PC-9 (cell line): ENCODE measurements at regions not wholly inside any gene's neighbourhood (a gene's known extent, or its start where the extent isn't known, plus 50 kb on each side); places are given as distances from the start of the nearest gene placed in this dataset.
A peak's percentile ranks its signal among the peaks of the same experiment; 100 is the strongest.

Source experiments
- BruUV-seq: library from RNA; stranded (reverse); fragments of 400-500 nt; replicated peaks from 2 replicates; lab custom pipeline; 2021; lab: Mats Ljungman, UMichigan
- CTCF ChIA-PET: fragments of 300-600 bp; sonication (Branson Sonifier 250); formaldehyde crosslinking; loops from one replicate; lab custom pipeline; 2022; ENCODE audit warnings: antibody characterized with exemption; lab: Charles Lee
- POLR2A ChIA-PET: fragments of 300-600 bp; sonication (Branson Sonifier 250); formaldehyde crosslinking; loops from one replicate; lab custom pipeline; 2022; ENCODE audit warnings: antibody characterized with exemption; ENCODE audit not compliant: unreplicated experiment; lab: Charles Lee
- DNase-seq, 2 experiments: peaks; one replicate each; pipeline versions ENCODE4 v3.0.0 to v3.0.0-alpha.2; 2015 to 2022; ENCODE audit warnings: mixed read lengths in 1 of 2
- H2AFZ ChIP-seq: fragments of 200-600 bp; sonication (generic); 2 replicates; pipeline ENCODE4 v1.8.1; 2017; ENCODE audit warnings: antibody characterized with exemption
- H3F3A ChIP-seq: fragments of 200-600 bp; sonication (generic); 2 replicates; pipeline ENCODE4 v1.8.1; 2017; ENCODE audit warnings: antibody characterized with exemption, mild to moderate bottlenecking, low read depth; ENCODE audit not compliant: insufficient read depth
- H3K27ac ChIP-seq: fragments of 200-600 bp; sonication (generic); 2 replicates; pipeline ENCODE4 v1.6.1; 2016; ENCODE audit warnings: mixed run types
- H3K27me3 ChIP-seq: fragments of 200-600 bp; sonication (generic); 2 replicates; pipeline ENCODE4 v1.6.1; 2016; ENCODE audit warnings: low read depth, mixed run types; ENCODE audit not compliant: insufficient read depth
- H3K36me3 ChIP-seq: fragments of 200-600 bp; sonication (generic); 2 replicates; pipeline ENCODE4 v1.6.1; 2016; ENCODE audit warnings: low read depth, mixed run types
- H3K4me1 ChIP-seq: fragments of 200-600 bp; sonication (generic); replicated peaks from 2 replicates; pipeline ENCODE4 v1.6.1; 2016; ENCODE audit warnings: mixed run types; ENCODE audit not compliant: insufficient read depth
- H3K4me2 ChIP-seq: fragments of 200-600 bp; sonication (generic); 2 replicates; pipeline ENCODE4 v1.6.1; 2017; ENCODE audit warnings: mixed run types
- H3K4me3 ChIP-seq: fragments of 200-600 bp; sonication (generic); 2 replicates; pipeline ENCODE4 v1.6.1; 2016; ENCODE audit warnings: mixed run types
- H3K79me2 ChIP-seq: fragments of 200-600 bp; sonication (generic); 2 replicates; pipeline ENCODE4 v1.6.1; 2017; ENCODE audit warnings: low read depth, mixed run types
- H3K9me2 ChIP-seq: fragments of 200-600 bp; sonication (generic); 2 replicates; pipeline ENCODE4 v1.8.1; 2017; ENCODE audit warnings: mild to moderate bottlenecking; ENCODE audit not compliant: insufficient read depth
- H3K9me3 ChIP-seq: fragments of 200-600 bp; sonication (generic); 2 replicates; pipeline ENCODE4 v1.8.1; 2016; ENCODE audit warnings: low read depth; ENCODE audit not compliant: insufficient read depth
- H4K20me1 ChIP-seq: fragments of 200-600 bp; sonication (generic); 2 replicates; pipeline ENCODE4 v1.8.1; 2017; ENCODE audit not compliant: insufficient read depth
- EZH2 ChIP-seq: fragments of 200-600 bp; sonication (generic); IDR thresholded peaks from 2 replicates; pipeline ENCODE4 v1.8.0; 2017; ENCODE audit warnings: antibody characterized with exemption, low read depth
- intact Hi-C: fragments of 100-400 bp; cut with micrococcal nuclease; formaldehyde crosslinking; loops from one replicate; pipeline ENCODE4 v1.10.0; 2022; ENCODE audit not compliant: unreplicated experiment
- TF ChIP-seq, protein P1 (sequence below): fragments of 200-600 bp; sonication (generic); conservative IDR thresholded peaks from 2 replicates; pipeline ENCODE4 v1.6.1; 2017; ENCODE audit warnings: mixed run types, antibody characterized with exemption, mild to moderate bottlenecking, moderate library complexity

DNA sequence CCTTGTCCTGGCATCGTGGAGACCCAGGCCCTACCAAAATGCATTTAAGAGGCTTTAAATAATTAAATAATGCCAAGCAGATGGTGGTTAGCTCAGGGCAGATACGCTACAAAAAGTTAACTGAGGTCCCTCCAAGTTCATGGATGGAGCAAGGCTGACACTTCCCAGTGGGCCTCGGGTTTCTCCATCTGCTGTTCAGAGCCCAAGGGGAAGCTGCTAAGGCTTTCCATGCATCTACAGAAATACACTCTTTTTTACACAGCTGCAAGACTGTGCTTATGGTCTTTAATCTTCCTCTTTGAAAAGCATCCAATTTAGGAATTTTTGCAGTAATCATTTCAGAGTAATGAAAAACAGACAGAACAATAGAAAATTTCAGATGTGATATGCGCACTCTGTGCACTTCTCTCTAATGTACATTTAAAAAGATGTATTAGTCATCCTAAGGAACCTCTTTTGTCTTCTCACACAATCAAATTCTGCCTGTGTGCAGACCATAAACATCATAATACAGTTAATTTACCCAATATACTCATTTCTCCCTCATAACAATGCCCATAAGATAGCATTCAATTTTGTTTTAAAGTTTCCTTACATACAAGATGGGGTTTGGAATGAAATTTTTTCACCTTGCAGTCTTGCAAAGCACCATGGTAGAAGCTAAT, 173.2 kb upstream of the ATP1B1 start:
- Histone ChIP-seq H3K4me2 (no peak overlapping the region), H3K36me3 (no peaks in the 10 kb centered on the region), H4K20me1 (no peaks in the 10 kb centered on the region), H3K79me2 (no peaks in the 10 kb centered on the region), H3K9me3 (no peaks in the 10 kb centered on the region), H3K9me2 (0 out of 2 replicates have a peak, but pooled peaks cover 5% of the 10 kb centered on the region), H3K4me3 (no peak overlapping the region), H3K27me3 (no peaks in the 10 kb centered on the region), H3F3A (no peaks in the 10 kb centered on the region), H2AFZ (no peak overlapping the region), H3K4me1 (no peaks in the 10 kb centered on the region), H3K27ac (no peak overlapping the region)
- intact Hi-C loops = no loop called here
- BruUV-seq = no TSS peak
- POLR2A ChIA-PET = no interaction called here
- no peak for DNase-seq
- CTCF ChIA-PET = no interaction called here
- no peak for TF ChIP-seq EZH2

DNA sequence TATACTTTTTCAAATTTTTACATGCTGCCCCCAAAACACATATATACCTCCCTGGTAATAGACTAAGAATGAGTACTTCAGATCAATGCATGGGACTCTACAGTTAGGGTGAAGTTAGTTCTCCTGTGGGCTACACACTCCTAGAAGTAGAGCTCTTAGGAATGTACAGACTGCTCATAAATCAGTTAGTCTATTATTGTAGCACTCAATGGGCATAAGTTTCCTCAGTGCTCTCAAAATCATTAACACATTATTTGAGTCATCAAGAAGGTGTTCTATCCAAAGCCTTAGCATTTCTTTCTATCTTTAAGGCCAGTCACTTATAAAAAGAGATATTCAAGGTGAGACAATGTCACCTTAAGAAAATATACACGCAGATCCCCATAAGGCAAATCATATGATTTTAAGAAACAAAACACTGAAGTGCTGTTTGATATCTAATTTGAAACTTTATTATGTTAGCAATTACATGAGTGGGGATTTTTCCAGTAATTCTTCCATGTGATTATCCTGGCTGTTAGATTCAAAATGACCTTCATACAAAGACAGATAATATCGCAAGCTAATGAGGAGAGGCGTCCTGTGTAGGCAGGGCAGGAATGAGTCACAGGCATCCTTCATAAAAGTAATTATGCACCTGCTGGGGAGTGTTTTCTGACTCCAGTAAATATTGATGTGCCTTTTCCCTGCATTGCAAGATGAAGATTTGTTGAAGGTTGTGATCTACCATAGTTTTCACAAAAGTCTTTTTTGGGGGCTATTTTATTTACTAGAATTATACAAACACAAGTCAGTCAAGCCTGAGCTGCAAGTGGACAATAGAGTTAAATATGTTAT, 167.2 kb upstream of the ATP1B1 start:
- Histone ChIP-seq H3K4me2 (peak overlapping the region; percentile 38), H4K20me1 (no peaks in the 10 kb centered on the region), H3K9me2 (0 out of 2 replicates have a peak, but pooled peaks cover 5% of the 10 kb centered on the region), H3K4me1 (peaks cover 12% of the 10 kb centered on the region), H3K27me3 (no peaks in the 10 kb centered on the region), H2AFZ (no peak overlapping the region), H3K9me3 (no peaks in the 10 kb centered on the region), H3K4me3 (no peak overlapping the region), H3K27ac (peak overlapping the region; percentile 17; the same call in 1 of the 2 replicates), H3K79me2 (no peaks in the 10 kb centered on the region), H3F3A (no peaks in the 10 kb centered on the region), H3K36me3 (no peaks in the 10 kb centered on the region)
- ChIA-PET POLR2A (interaction anchor here (0.7 kb wide), 1 partner anchor 742 kb away, joined by 3 read pairs; no protein-coding TSS in a partner anchor), CTCF (no interaction called here)
- TF ChIP-seq, protein P1, sequence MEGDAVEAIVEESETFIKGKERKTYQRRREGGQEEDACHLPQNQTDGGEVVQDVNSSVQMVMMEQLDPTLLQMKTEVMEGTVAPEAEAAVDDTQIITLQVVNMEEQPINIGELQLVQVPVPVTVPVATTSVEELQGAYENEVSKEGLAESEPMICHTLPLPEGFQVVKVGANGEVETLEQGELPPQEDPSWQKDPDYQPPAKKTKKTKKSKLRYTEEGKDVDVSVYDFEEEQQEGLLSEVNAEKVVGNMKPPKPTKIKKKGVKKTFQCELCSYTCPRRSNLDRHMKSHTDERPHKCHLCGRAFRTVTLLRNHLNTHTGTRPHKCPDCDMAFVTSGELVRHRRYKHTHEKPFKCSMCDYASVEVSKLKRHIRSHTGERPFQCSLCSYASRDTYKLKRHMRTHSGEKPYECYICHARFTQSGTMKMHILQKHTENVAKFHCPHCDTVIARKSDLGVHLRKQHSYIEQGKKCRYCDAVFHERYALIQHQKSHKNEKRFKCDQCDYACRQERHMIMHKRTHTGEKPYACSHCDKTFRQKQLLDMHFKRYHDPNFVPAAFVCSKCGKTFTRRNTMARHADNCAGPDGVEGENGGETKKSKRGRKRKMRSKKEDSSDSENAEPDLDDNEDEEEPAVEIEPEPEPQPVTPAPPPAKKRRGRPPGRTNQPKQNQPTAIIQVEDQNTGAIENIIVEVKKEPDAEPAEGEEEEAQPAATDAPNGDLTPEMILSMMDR = no peak
- TF ChIP-seq EZH2 = no peak
- intact Hi-C loops = no loop called here
- BruUV-seq = no TSS peak
- peak in 1 of 2 experiments; percentile 52 for DNase-seq

DNA sequence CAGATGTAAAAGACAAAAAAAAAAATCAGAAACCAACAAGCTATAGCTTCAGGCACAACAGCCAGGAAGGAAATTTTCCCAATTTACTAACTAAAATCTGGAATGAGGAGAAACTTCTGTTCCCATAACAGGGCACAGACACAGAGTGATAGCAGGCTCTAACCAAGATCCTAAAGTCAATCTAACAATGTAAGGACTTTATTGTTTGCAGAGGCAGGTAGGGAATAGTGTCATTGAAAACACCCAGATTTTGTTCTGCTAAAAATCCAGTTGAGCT, 166.6 kb upstream of the ATP1B1 start:
- intact Hi-C loops = no loop called here
- H3K9me2 ChIP-seq = 0 out of 2 replicates have a peak, but pooled peaks cover 5% of the 10 kb centered on the region
- no peaks in the 10 kb centered on the region for H3K79me2 ChIP-seq
- BruUV-seq = no TSS peak
- ChIA-PET POLR2A (interaction anchor here (0.7 kb wide), 1 partner anchor 741 kb away, joined by 3 read pairs; no protein-coding TSS in a partner anchor), CTCF (no interaction called here)
- TF ChIP-seq EZH2 = no peak
- TF ChIP-seq, protein P1 = no peak
- no peaks in the 10 kb centered on the region for H3K9me3 ChIP-seq
- H3K27me3 ChIP-seq = no peaks in the 10 kb centered on the region
- peak overlapping the region; percentile 17; the same call in 1 of the 2 replicates for H3K27ac ChIP-seq
- no peaks in the 10 kb centered on the region for H4K20me1 ChIP-seq
- peaks cover 12% of the 10 kb centered on the region for H3K4me1 ChIP-seq
- no peak overlapping the region for H3K4me3 ChIP-seq
- no peaks in the 10 kb centered on the region for H3K36me3 ChIP-seq
- H3K4me2 ChIP-seq = peak overlapping the region; percentile 38
- DNase-seq = no peak
- H2AFZ ChIP-seq = no peak overlapping the region
- H3F3A ChIP-seq = no peaks in the 10 kb centered on the region
